SK-N-SH (cell line): ENCODE measurements at regions not wholly inside any gene's neighbourhood (a gene's known extent, or its start where the extent isn't known, plus 50 kb on each side); places are given as distances from the start of the nearest gene placed in this dataset.

ENCODE experiments used
- CTCF ChIA-PET: fragments of 300-600, 350-600 bp; formaldehyde crosslinking; extraction: SDS; loops from one replicate; lab custom pipeline; 2021; lab: Yijun Ruan, JAX
- POLR2A ChIA-PET: fragments of 350-600 bp; sonication (Branson Sonifier 250); formaldehyde crosslinking; extraction: SDS; loops from one replicate; lab custom pipeline; 2020; ENCODE audit warnings: antibody characterized with exemption, inconsistent platforms; lab: Yijun Ruan, JAX
- DNase-seq: peaks from one replicate; pipeline ENCODE4 v3.0.0; 2012
- H2AFZ ChIP-seq: fragments of 200-600 bp; sonication (generic); 2 replicates; pipeline ENCODE4 v1.8.1; 2016; ENCODE audit warnings: antibody characterized with exemption, mild to moderate bottlenecking, low read depth
- H3F3A ChIP-seq: fragments of 200-600 bp; sonication (generic); replicated peaks from 2 replicates; pipeline ENCODE3; 2016; ENCODE audit warnings: antibody characterized with exemption, mild to moderate bottlenecking; ENCODE audit not compliant: insufficient read depth
- H3K27ac ChIP-seq, 2 experiments: fragments of 200-500 bp in 1 of 2; fragments of 200-600 bp in 1 of 2; sonication (Bioruptor generic) in 1 of 2; sonication (generic), shearing (Covaris generic) in 1 of 2; 2 replicates each; pipeline versions ENCODE4 v1.5.1 to v1.6.1; 2014 to 2016; ENCODE audit warnings: low read depth in 2 of 2, inconsistent platforms in 1 of 2, low read length in 1 of 2, mild to moderate bottlenecking in 1 of 2, mixed read lengths in 1 of 2
- H3K27me3 ChIP-seq: fragments of 200-600 bp; sonication (generic), shearing (Covaris generic); 2 replicates; pipeline ENCODE4 v1.6.1; 2016; ENCODE audit warnings: mixed run types; ENCODE audit not compliant: insufficient read depth
- H3K36me3 ChIP-seq, 2 experiments: fragments of 200-500 bp in 1 of 2; fragments of 200-600 bp in 1 of 2; sonication (Bioruptor generic) in 1 of 2; sonication (generic) in 1 of 2; replicated peaks in 1 of 2; 2 replicates each; pipeline versions ENCODE3 to v1.5.1; 2014 to 2016; ENCODE audit warnings: low read length in 1 of 2, mild to moderate bottlenecking in 1 of 2; ENCODE audit not compliant: insufficient read depth in 2 of 2, control insufficient read depth in 1 of 2
- H3K4me1 ChIP-seq, 2 experiments: fragments of 200-500 bp in 1 of 2; fragments of 200-600 bp in 1 of 2; sonication (Bioruptor generic) in 1 of 2; sonication (generic), shearing (Covaris generic) in 1 of 2; 2 replicates each; pipeline versions ENCODE4 v1.5.1 to v1.6.1; 2014 to 2016; ENCODE audit warnings: low read depth in 1 of 2, low read length in 1 of 2, mixed run types in 1 of 2; ENCODE audit not compliant: insufficient read depth in 2 of 2, control insufficient read depth in 1 of 2
- H3K4me2 ChIP-seq: fragments of 200-600 bp; sonication (generic), shearing (Covaris generic); 2 replicates; pipeline ENCODE4 v1.6.1; 2017; ENCODE audit warnings: mixed run types
- H3K4me3 ChIP-seq, 2 experiments: fragments of 200-500 bp in 1 of 2; fragments of 200-600 bp in 1 of 2; sonication (Bioruptor generic) in 1 of 2; sonication (generic), shearing (Covaris generic) in 1 of 2; 2 replicates each; pipeline versions ENCODE4 v1.5.1 to v1.8.1; 2014 to 2016; ENCODE audit warnings: low read depth in 2 of 2, inconsistent platforms in 1 of 2, low read length in 1 of 2, mild to moderate bottlenecking in 1 of 2, mixed read lengths in 1 of 2, moderate library complexity in 1 of 2
- H3K79me2 ChIP-seq: fragments of 200-600 bp; sonication (generic); 2 replicates; pipeline ENCODE4 v1.8.1; 2017; ENCODE audit warnings: mild to moderate bottlenecking; ENCODE audit not compliant: insufficient read depth
- H3K9ac ChIP-seq: fragments of 200-600 bp; sonication (generic); 2 replicates; pipeline ENCODE4 v1.6.1; 2017; ENCODE audit warnings: mixed run types
- H3K9me2 ChIP-seq: fragments of 200-600 bp; sonication (generic); 2 replicates; pipeline ENCODE4 v1.6.1; 2017; ENCODE audit warnings: mixed run types
- H3K9me3 ChIP-seq: fragments of 200-600 bp; sonication (generic); 2 replicates; pipeline ENCODE4 v1.6.1; 2017; ENCODE audit warnings: mixed run types, mild to moderate bottlenecking, moderate library complexity
- H4K20me1 ChIP-seq: fragments of 200-600 bp; sonication (generic); 2 replicates; pipeline ENCODE4 v1.6.1; 2017; ENCODE audit warnings: mild to moderate bottlenecking, mixed run types; ENCODE audit not compliant: insufficient read depth
- CHD2 ChIP-seq: fragments of 150-350 bp; IDR thresholded peaks from 2 replicates; pipeline ENCODE4 v1.6.1; 2018; ENCODE audit warnings: low read length; ENCODE audit not compliant: partially characterized antibody
- CTCF ChIP-seq: fragments of 200-600 bp; sonication (generic); IDR thresholded peaks from 2 replicates; pipeline ENCODE4 v1.6.1; 2017; ENCODE audit warnings: antibody characterized with exemption, mild to moderate bottlenecking, moderate library complexity
- ELF1 ChIP-seq: IDR thresholded peaks from 2 replicates; pipeline ENCODE4 v1.4.0; 2012
- EP300 ChIP-seq, 2 experiments: IDR thresholded peaks; 2 replicates each; pipeline versions ENCODE4 v1.4.0 to v1.6.1; 2012; ENCODE audit warnings: borderline replicate concordance in 1 of 2, low read depth in 1 of 2, low read length in 1 of 2
- EZH2phosphoT487 ChIP-seq: fragments of 200-600 bp; sonication (generic); IDR thresholded peaks from 2 replicates; pipeline ENCODE4 v1.6.1; 2017; ENCODE audit warnings: low read depth, mixed run types, mild to moderate bottlenecking, antibody characterized with exemption, moderate library complexity, borderline replicate concordance
- FOSL2 ChIP-seq: IDR thresholded peaks from 2 replicates; pipeline ENCODE4 v1.4.0; 2012; ENCODE audit warnings: low read depth, mild to moderate bottlenecking, moderate library complexity, borderline replicate concordance
- FOXJ3 ChIP-seq: sonication (generic); formaldehyde crosslinking; IDR thresholded peaks from 2 replicates; pipeline ENCODE4 v1.5.1; 2020; ENCODE audit warnings: mild to moderate bottlenecking, missing genetic modification reagents
- GABPA ChIP-seq: IDR thresholded peaks from 2 replicates; pipeline ENCODE4 v1.4.0; 2012; ENCODE audit warnings: low read depth, mild to moderate bottlenecking
- GATA2 ChIP-seq: sonication (generic); formaldehyde crosslinking; IDR thresholded peaks from 2 replicates; pipeline ENCODE4 v1.5.0; 2020; ENCODE audit warnings: mild to moderate bottlenecking, missing genetic modification reagents
- JUND ChIP-seq: IDR thresholded peaks from 2 replicates; pipeline ENCODE4 v1.4.0; 2012
- MAX ChIP-seq: IDR thresholded peaks from 2 replicates; pipeline ENCODE4 v1.4.0; 2012; ENCODE audit warnings: low read depth
- POLR2AphosphoS5 ChIP-seq: IDR thresholded peaks from 2 replicates; pipeline ENCODE4 v1.6.1; 2012; ENCODE audit warnings: low read depth, low read length
- RCOR1 ChIP-seq: fragments of 150-350 bp; IDR thresholded peaks from 2 replicates; pipeline ENCODE4 v1.6.1; 2017; ENCODE audit warnings: antibody characterized with exemption, low read length
- REST ChIP-seq: IDR thresholded peaks from 2 replicates; pipeline ENCODE4 v1.6.1; 2012; ENCODE audit warnings: mild to moderate bottlenecking, low read depth, low read length, moderate library complexity
- RXRA ChIP-seq: IDR thresholded peaks from 2 replicates; pipeline ENCODE4 v1.4.0; 2012; ENCODE audit warnings: low read depth, mild to moderate bottlenecking, borderline replicate concordance
- TAF1 ChIP-seq: IDR thresholded peaks from 2 replicates; pipeline ENCODE4 v1.6.1; 2012; ENCODE audit warnings: low read depth, mild to moderate bottlenecking, low read length, moderate library complexity, borderline replicate concordance
- TCF12 ChIP-seq: IDR thresholded peaks from 2 replicates; pipeline ENCODE4 v1.4.0; 2012
- TEAD4 ChIP-seq: IDR thresholded peaks from 2 replicates; pipeline ENCODE4 v1.4.0; 2012; ENCODE audit warnings: mild to moderate bottlenecking, borderline replicate concordance; ENCODE audit not compliant: insufficient read depth
- USF2 ChIP-seq: fragments of 150-350 bp; IDR thresholded peaks from 2 replicates; pipeline ENCODE4 v1.6.1; 2017; ENCODE audit warnings: antibody characterized with exemption, low read length, low read depth, borderline replicate concordance
- ZBTB33 ChIP-seq: IDR thresholded peaks from 2 replicates; pipeline ENCODE4 v1.4.0; 2012; ENCODE audit warnings: low read depth, borderline replicate concordance
- WGBS: methylation state at CpG from one replicate; pipeline ENCODE4 v1.1.6; 2017; ENCODE audit warnings: low lambda C conversion rate; 5-methylcytosine and 5-hydroxymethylcytosine counted together

- Histone ChIP-seq H4K20me1 (no peaks in the 10 kb centered on the region), H3K27ac (peak overlapping the region in 1 of 2 experiments; percentile 2; a peak in 1 of 4 replicates), H3K36me3 (peaks cover 0 to 8% of the 10 kb centered on the region in 2 experiments), H3K4me3 (no peak overlapping the region), H3K4me1 (peaks cover 0 to 17% of the 10 kb centered on the region in 2 experiments; a peak in 2 of 4 replicates), H3F3A (peaks cover 6% of the 10 kb centered on the region), H3K9ac (no peak overlapping the region), H3K4me2 (peak overlapping the region; percentile 56), H2AFZ (0 out of 2 replicates have a peak overlapping the region, but pooled peaks have one; percentile 16)
- 30% methylated on average over 3 of the region's 3 CpGs for WGBS
- CTCF ChIA-PET: interaction anchor here (1.2 kb wide), 1 partner anchor 13 kb away, joined by 3 read pairs; no protein-coding TSS in a partner anchor
- TF ChIP-seq FOSL2: no peak
- no peak for TF ChIP-seq TEAD4
- TF ChIP-seq EP300 (IDR thresholded peaks at IDR 0.05; ENCODE audit: borderline replicate concordance in 1 of 2, low read depth in 1 of 2, low read length in 1 of 2): no peak
- no peak for TF ChIP-seq REST
- no peak for TF ChIP-seq FOXJ3 (CRISPR knock-in tag)
- TF ChIP-seq JUND: no peak
- TF ChIP-seq GABPA: no peak
- TF ChIP-seq ELF1: no peak
- TF ChIP-seq RXRA: no peak
- no peak for TF ChIP-seq CHD2
- TF ChIP-seq TCF12: no peak
- no peak for TF ChIP-seq CTCF
- TF ChIP-seq POLR2AphosphoS5: no peak
- TF ChIP-seq, all 33 proteins: peak for 0
- peaks cover 7% of the 10 kb centered on the region for H3K9me3 ChIP-seq
- H3K27me3 ChIP-seq: no peaks in the 10 kb centered on the region
- no peaks in the 10 kb centered on the region for H3K9me2 ChIP-seq
- DNase-seq: no peak
- no peaks in the 10 kb centered on the region for H3K79me2 ChIP-seq
- POLR2A ChIA-PET: no interaction called here
Measured at GRCh38 chr5:39494107-39494510, 69.3 kb upstream of the DAB2 start.

DNA sequence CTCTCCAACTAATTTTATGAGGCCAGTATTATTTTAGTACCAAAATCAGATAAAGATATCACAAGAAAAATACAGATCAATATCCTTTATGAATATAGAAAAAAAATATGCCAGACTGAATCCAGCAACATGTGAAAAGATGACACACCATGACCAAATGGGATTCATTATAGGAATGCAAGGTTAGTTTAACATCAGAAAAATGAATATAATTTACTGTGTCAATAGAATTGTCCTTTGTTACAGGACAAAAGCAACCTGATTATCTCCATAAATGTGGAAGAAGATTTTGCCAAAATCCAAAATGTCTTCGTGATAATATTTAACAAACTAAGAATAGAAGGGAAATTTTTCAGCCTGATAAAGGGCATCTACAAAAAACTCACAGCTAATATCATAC lies 66.4 kb upstream of the DAB2 start:
- Histone ChIP-seq H3K9ac (no peak overlapping the region), H3K4me3 (no peak overlapping the region), H3K36me3 (peaks cover 0 to 8% of the 10 kb centered on the region in 2 experiments)
- no peak for TF ChIP-seq EZH2phosphoT487
- TF ChIP-seq TAF1: no peak
- no peak for TF ChIP-seq MAX
- no peak for TF ChIP-seq RCOR1
- no peak for TF ChIP-seq GATA2 (CRISPR knock-in tag)
- TF ChIP-seq ZBTB33: no peak
- TF ChIP-seq JUND: no peak
- no peak for TF ChIP-seq FOXJ3 (CRISPR knock-in tag)
- TF ChIP-seq TCF12: no peak
- no peak for TF ChIP-seq RXRA
- no peak for TF ChIP-seq ELF1
- TF ChIP-seq USF2: no peak

More for the DNA sequence above, 66.4 kb upstream of the DAB2 start:
- peaks cover 7% of the 10 kb centered on the region for H3K9me3 ChIP-seq
- no peaks in the 10 kb centered on the region for H3K9me2 ChIP-seq
- no peaks in the 10 kb centered on the region for H3K79me2 ChIP-seq
- H3K27me3 ChIP-seq: no peaks in the 10 kb centered on the region
- H3K27ac ChIP-seq: no peak overlapping the region
- no peak overlapping the region for H2AFZ ChIP-seq
- ChIA-PET POLR2A (no interaction called here), CTCF (no interaction called here)
- peaks cover 6% of the 10 kb centered on the region for H3F3A ChIP-seq
- no peak overlapping the region for H3K4me2 ChIP-seq
- WGBS: 11% methylated on average over 1 of the region's 1 CpG
- H3K4me1 ChIP-seq: peaks cover 0 to 13% of the 10 kb centered on the region in 2 experiments; a peak in 2 of 4 replicates
- no peak for DNase-seq
- H4K20me1 ChIP-seq: no peaks in the 10 kb centered on the region
